A673 (cell line): ENCODE measurements at regions not wholly inside any gene's neighbourhood (a gene's known extent, or its start where the extent isn't known, plus 50 kb on each side); places are given as distances from the start of the nearest gene placed in this dataset.

Experiments
- EZH2 ChIP-seq: fragments of 200-600 bp; sonication (generic); IDR thresholded peaks from 2 replicates; pipeline ENCODE4 v1.6.1; 2017; ENCODE audit warnings: borderline replicate concordance, low read depth, mild to moderate bottlenecking, mixed read lengths, antibody characterized with exemption, low read length; ENCODE audit not compliant: poor library complexity, severe bottlenecking
- TF ChIP-seq, protein P1 (sequence below): fragments of 300-800, 200-600 bp; sonication (generic); conservative IDR thresholded peaks from 2 replicates; pipeline ENCODE4 v1.5.1; 2017; ENCODE audit warnings: low read depth, mild to moderate bottlenecking, antibody characterized with exemption, low read length, moderate library complexity, mixed read lengths

DNA sequence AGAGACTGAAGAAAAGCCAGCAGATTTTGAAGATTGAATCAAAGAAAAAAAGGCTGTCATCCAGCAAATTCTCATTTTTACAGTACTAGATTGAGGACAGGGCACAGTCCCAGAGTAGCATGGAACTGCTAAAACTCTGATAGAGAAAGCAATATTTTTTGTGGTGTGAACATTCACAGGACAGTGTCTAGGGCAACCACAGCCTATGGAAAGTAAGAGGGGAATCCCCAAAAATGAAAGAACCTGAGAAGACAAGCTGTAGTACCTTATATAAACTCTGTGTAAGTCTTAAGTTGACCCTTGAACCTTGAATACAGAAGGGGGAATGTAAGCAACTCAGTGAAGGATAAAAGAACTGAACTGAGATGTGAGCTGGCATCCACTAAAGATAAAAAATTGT lies 540.3 kb downstream of the HINT1 start:
- TF ChIP-seq, protein P1, sequence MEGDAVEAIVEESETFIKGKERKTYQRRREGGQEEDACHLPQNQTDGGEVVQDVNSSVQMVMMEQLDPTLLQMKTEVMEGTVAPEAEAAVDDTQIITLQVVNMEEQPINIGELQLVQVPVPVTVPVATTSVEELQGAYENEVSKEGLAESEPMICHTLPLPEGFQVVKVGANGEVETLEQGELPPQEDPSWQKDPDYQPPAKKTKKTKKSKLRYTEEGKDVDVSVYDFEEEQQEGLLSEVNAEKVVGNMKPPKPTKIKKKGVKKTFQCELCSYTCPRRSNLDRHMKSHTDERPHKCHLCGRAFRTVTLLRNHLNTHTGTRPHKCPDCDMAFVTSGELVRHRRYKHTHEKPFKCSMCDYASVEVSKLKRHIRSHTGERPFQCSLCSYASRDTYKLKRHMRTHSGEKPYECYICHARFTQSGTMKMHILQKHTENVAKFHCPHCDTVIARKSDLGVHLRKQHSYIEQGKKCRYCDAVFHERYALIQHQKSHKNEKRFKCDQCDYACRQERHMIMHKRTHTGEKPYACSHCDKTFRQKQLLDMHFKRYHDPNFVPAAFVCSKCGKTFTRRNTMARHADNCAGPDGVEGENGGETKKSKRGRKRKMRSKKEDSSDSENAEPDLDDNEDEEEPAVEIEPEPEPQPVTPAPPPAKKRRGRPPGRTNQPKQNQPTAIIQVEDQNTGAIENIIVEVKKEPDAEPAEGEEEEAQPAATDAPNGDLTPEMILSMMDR: no peak
- TF ChIP-seq EZH2: no peak
